Erythroblast (primary cell): ENCODE measurements at regions not wholly inside any gene's neighbourhood (a gene's known extent, or its start where the extent isn't known, plus 50 kb on each side); places are given as distances from the start of the nearest gene placed in this dataset.

Experiments
- GATA1 ChIP-seq: IDR thresholded peaks from 2 replicates; pipeline ENCODE4 v1.6.1; 2011; ENCODE audit warnings: low read depth, mild to moderate bottlenecking, control low read depth, low read length, moderate library complexity
- POLR2A ChIP-seq: IDR thresholded peaks from 2 replicates; pipeline ENCODE4 v1.6.1; 2011; ENCODE audit warnings: mild to moderate bottlenecking, low read length

GRCh38 chr7:67547183-67547907 is 550.7 kb downstream of the TYW1 start:
- TF ChIP-seq POLR2A (no peak), GATA1 (no peak)
